KMS-11 (cell line): ENCODE measurements at regions not wholly inside any gene's neighbourhood (a gene's known extent, or its start where the extent isn't known, plus 50 kb on each side); places are given as distances from the start of the nearest gene placed in this dataset.

Source experiments
- H2AFZ ChIP-seq: fragments of 200-600 bp; sonication (generic); 2 replicates; pipeline ENCODE4 v1.6.1; 2016; ENCODE audit warnings: antibody characterized with exemption, mixed run types, low read depth
- H3K27ac ChIP-seq: fragments of 200-600 bp; sonication (generic); 2 replicates; pipeline ENCODE4 v1.6.1; 2016; ENCODE audit warnings: mild to moderate bottlenecking, mixed run types
- H3K27me3 ChIP-seq: fragments of 200-600 bp; sonication (generic); 2 replicates; pipeline ENCODE4 v1.6.1; 2017; ENCODE audit warnings: mild to moderate bottlenecking, low read depth, mixed run types, moderate library complexity; ENCODE audit not compliant: insufficient read depth
- H3K36me3 ChIP-seq: fragments of 200-600 bp; sonication (generic); 2 replicates; pipeline ENCODE4 v1.6.1; 2017; ENCODE audit warnings: mild to moderate bottlenecking, mixed run types; ENCODE audit not compliant: insufficient read depth
- H3K4me1 ChIP-seq: fragments of 200-600 bp; sonication (generic); 2 replicates; pipeline ENCODE4 v1.6.1; 2016; ENCODE audit warnings: mild to moderate bottlenecking, low read depth, mixed run types; ENCODE audit not compliant: poor library complexity, severe bottlenecking
- H3K4me2 ChIP-seq: fragments of 200-600 bp; sonication (generic); 2 replicates; pipeline ENCODE4 v1.7.0; 2016; ENCODE audit warnings: mild to moderate bottlenecking, mixed run types
- H3K4me3 ChIP-seq: fragments of 200-600 bp; sonication (generic); IDR thresholded peaks from 2 replicates; pipeline ENCODE4 v1.6.1; 2017; ENCODE audit warnings: low read depth, low read length, mixed read lengths; ENCODE audit not compliant: insufficient read depth
- H3K79me2 ChIP-seq: fragments of 200-600 bp; sonication (generic); 2 replicates; pipeline ENCODE4 v1.6.1; 2016; ENCODE audit warnings: low read depth, mixed run types; ENCODE audit not compliant: insufficient read depth
- H3K9ac ChIP-seq: fragments of 200-600 bp; sonication (generic); 2 replicates; pipeline ENCODE4 v1.6.1; 2016; ENCODE audit warnings: mild to moderate bottlenecking, mixed run types
- H4K20me1 ChIP-seq: fragments of 200-600 bp; sonication (generic); 2 replicates; pipeline ENCODE4 v1.6.1; 2016; ENCODE audit warnings: mild to moderate bottlenecking, mixed run types; ENCODE audit not compliant: insufficient read depth
- CTCF ChIP-seq: fragments of 200-600 bp; sonication (generic); conservative IDR thresholded peaks from 2 replicates; pipeline ENCODE4 v1.6.1; 2017; ENCODE audit warnings: low read depth, mild to moderate bottlenecking, antibody characterized with exemption, low read length, moderate library complexity, mixed read lengths

- no peaks in the 10 kb centered on the region for H3K4me1 ChIP-seq
- H3K9ac ChIP-seq: no peak overlapping the region
- no peak overlapping the region for H3K4me3 ChIP-seq
- H4K20me1 ChIP-seq: no peaks in the 10 kb centered on the region
- H2AFZ ChIP-seq: no peak overlapping the region
- H3K36me3 ChIP-seq: no peaks in the 10 kb centered on the region
- H3K4me2 ChIP-seq: no peak overlapping the region
- no peaks in the 10 kb centered on the region for H3K27me3 ChIP-seq
- no peaks in the 10 kb centered on the region for H3K79me2 ChIP-seq
- H3K27ac ChIP-seq: no peak overlapping the region
- no peak for TF ChIP-seq CTCF
These were observed 475.5 kb downstream of the SOX11 start for GRCh38 chr2:6167592-6168138.

GRCh38 chr2:6168485-6168884 is 476.3 kb downstream of the SOX11 start:
- H3K4me1 ChIP-seq: no peaks in the 10 kb centered on the region
- H3K36me3 ChIP-seq: no peaks in the 10 kb centered on the region
- H4K20me1 ChIP-seq: no peaks in the 10 kb centered on the region
- no peak overlapping the region for H3K4me3 ChIP-seq
- H3K4me2 ChIP-seq: no peak overlapping the region
- H3K9ac ChIP-seq: no peak overlapping the region
- H3K27me3 ChIP-seq: no peaks in the 10 kb centered on the region
- H3K79me2 ChIP-seq: no peaks in the 10 kb centered on the region
- TF ChIP-seq CTCF: no peak
- no peak overlapping the region for H3K27ac ChIP-seq
- no peak overlapping the region for H2AFZ ChIP-seq

GRCh38 chr2:6171294-6171693 is 479.1 kb downstream of the SOX11 start:
- no peaks in the 10 kb centered on the region for H4K20me1 ChIP-seq
- no peak overlapping the region for H3K4me2 ChIP-seq
- H3K4me1 ChIP-seq: no peaks in the 10 kb centered on the region
- no peaks in the 10 kb centered on the region for H3K79me2 ChIP-seq
- no peaks in the 10 kb centered on the region for H3K27me3 ChIP-seq
- no peak for TF ChIP-seq CTCF
- H3K27ac ChIP-seq: no peak overlapping the region
- no peak overlapping the region for H3K4me3 ChIP-seq
- H3K9ac ChIP-seq: no peak overlapping the region
- H3K36me3 ChIP-seq: no peaks in the 10 kb centered on the region
- H2AFZ ChIP-seq: no peak overlapping the region

GRCh38 chr2:6177811-6178210 is 485.6 kb downstream of the SOX11 start:
- Histone ChIP-seq H3K36me3 (no peaks in the 10 kb centered on the region), H3K4me3 (no peak overlapping the region), H3K4me2 (no peak overlapping the region), H3K79me2 (no peaks in the 10 kb centered on the region), H2AFZ (no peak overlapping the region), H3K27ac (no peak overlapping the region), H4K20me1 (no peaks in the 10 kb centered on the region), H3K4me1 (no peaks in the 10 kb centered on the region), H3K9ac (no peak overlapping the region), H3K27me3 (no peaks in the 10 kb centered on the region)
- TF ChIP-seq CTCF: no peak
